ENCODE measurements at regions not wholly inside any gene's neighbourhood (a gene's known extent, or its start where the extent isn't known, plus 50 kb on each side); places are given as distances from the start of the nearest gene placed in this dataset.

DNA sequence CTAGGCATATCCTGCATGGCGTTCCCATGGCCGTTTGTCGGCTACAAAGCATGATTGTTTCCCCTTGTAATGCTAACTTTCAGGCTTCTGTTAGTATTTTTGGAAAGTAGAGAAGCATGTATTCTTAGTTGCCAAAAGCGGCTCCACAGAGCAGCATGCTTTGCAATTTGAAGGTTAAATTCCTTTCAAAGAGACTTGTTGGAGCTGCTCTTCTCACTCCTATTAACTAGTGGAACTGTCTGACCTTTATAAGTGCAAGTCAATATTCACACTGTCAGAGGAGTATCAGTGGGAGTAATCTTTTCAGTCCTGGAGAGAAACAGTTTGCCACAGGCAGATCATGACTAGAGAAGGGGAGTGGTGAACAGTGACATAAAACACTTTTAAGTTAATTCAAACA, 656.1 kb upstream of the NOVA1 start:
- DNase-seq (ENCODE audit: low read depth, low spot score) = no peak
- Histone ChIP-seq H3K9me3 (ENCODE audit: control insufficient read depth, insufficient read depth, low read length) (peaks cover 5% of the 10 kb centered on the region; the same call in 1 of the 2 replicates), H3K27ac (ENCODE audit: low read depth, low read length) (no peak overlapping the region), H3K27me3 (ENCODE audit: control insufficient read depth, insufficient read depth, low read length) (no peaks in the 10 kb centered on the region), H3K4me3 (ENCODE audit: low read depth, low read length) (no peak overlapping the region)
- TF ChIP-seq, protein P1, sequence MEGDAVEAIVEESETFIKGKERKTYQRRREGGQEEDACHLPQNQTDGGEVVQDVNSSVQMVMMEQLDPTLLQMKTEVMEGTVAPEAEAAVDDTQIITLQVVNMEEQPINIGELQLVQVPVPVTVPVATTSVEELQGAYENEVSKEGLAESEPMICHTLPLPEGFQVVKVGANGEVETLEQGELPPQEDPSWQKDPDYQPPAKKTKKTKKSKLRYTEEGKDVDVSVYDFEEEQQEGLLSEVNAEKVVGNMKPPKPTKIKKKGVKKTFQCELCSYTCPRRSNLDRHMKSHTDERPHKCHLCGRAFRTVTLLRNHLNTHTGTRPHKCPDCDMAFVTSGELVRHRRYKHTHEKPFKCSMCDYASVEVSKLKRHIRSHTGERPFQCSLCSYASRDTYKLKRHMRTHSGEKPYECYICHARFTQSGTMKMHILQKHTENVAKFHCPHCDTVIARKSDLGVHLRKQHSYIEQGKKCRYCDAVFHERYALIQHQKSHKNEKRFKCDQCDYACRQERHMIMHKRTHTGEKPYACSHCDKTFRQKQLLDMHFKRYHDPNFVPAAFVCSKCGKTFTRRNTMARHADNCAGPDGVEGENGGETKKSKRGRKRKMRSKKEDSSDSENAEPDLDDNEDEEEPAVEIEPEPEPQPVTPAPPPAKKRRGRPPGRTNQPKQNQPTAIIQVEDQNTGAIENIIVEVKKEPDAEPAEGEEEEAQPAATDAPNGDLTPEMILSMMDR (IDR thresholded peaks at IDR 0.05; ENCODE audit: low read depth, low read length) = no peak
- ChIA-PET POLR2A (no interaction called here), CTCF (no interaction called here)

DNA sequence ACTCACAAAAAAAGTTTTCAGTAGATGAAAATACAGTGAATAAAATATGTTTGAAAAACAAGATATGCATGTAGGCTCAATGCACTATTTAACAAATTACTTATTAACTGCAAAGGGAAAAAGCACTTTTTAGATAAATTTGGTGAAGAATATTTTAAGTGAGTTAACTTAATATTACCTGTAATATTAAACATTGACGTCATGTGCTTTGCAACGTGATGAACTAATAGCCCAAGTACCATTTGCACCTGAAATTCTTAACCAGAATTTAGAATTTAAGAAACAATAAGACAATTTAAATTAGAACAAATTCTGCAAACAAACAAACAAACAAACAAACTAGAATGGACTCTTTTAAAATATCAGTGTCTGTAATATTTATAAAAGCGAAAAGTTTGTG, 659.0 kb upstream of the NOVA1 start:
- POLR2A ChIA-PET = no interaction called here
- TF ChIP-seq, protein P1 (IDR thresholded peaks at IDR 0.05; ENCODE audit: low read depth, low read length) = no peak
- no peak for DNase-seq (ENCODE audit: low read depth, low spot score)
- Histone ChIP-seq H3K27ac (ENCODE audit: low read depth, low read length) (no peak overlapping the region), H3K27me3 (ENCODE audit: control insufficient read depth, insufficient read depth, low read length) (no peaks in the 10 kb centered on the region), H3K9me3 (ENCODE audit: control insufficient read depth, insufficient read depth, low read length) (peaks cover 5% of the 10 kb centered on the region; the same call in 1 of the 2 replicates), H3K4me3 (ENCODE audit: low read depth, low read length) (no peak overlapping the region)
- CTCF ChIA-PET = no interaction called here

DNA sequence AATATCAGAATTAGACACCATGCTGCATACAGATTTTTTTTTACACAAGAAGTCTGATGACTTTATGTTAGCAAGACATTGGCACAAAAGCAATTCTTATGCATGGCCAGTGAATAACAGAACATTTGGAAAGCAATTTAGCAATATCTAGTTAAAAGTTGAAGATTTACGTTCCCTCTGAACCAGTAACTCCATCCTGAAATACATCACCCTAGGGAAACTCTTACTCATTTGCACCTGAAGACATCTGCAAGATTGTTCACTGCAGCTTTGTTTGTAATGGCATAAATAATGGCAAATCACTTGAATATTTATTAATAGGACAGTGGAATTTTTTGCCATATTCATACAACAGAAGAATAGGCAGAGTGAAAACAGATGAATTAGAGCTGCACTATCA, 670.0 kb upstream of the NOVA1 start:
- no peak for DNase-seq (ENCODE audit: low read depth, low spot score)
- Histone ChIP-seq H3K27me3 (ENCODE audit: control insufficient read depth, insufficient read depth, low read length) (no peaks in the 10 kb centered on the region), H3K27ac (ENCODE audit: low read depth, low read length) (no peak overlapping the region), H3K9me3 (ENCODE audit: control insufficient read depth, insufficient read depth, low read length) (no peaks in the 10 kb centered on the region; the same call in none of the 2 replicates), H3K4me3 (ENCODE audit: low read depth, low read length) (no peak overlapping the region)
- ChIA-PET POLR2A (no interaction called here), CTCF (no interaction called here)
- TF ChIP-seq, protein P1 (IDR thresholded peaks at IDR 0.05; ENCODE audit: low read depth, low read length) = no peak

DNA sequence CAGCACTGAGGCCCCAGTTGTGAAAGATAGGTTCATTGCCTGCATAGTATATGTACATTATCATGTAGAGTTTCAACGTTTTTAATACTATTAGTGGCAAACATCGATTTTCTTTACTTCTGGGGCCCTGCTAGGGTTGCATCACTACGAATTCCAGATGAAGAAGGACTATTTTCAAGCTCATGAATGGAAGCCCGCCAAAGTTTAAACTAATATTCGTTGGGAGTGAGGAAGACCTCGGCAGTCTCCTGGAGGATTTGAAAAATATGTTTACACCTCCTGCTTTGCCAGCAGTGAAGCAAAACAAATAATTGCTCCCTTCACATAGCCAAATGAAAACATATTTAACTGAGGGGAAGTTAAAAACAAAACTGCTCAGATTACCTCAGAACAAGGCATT, 672.9 kb upstream of the NOVA1 start:
- CTCF ChIA-PET = no interaction called here
- Histone ChIP-seq H3K27ac (ENCODE audit: low read depth, low read length) (no peak overlapping the region), H3K27me3 (ENCODE audit: control insufficient read depth, insufficient read depth, low read length) (no peaks in the 10 kb centered on the region), H3K9me3 (ENCODE audit: control insufficient read depth, insufficient read depth, low read length) (no peaks in the 10 kb centered on the region; the same call in none of the 2 replicates), H3K4me3 (ENCODE audit: low read depth, low read length) (no peak overlapping the region)
- TF ChIP-seq, protein P1 (IDR thresholded peaks at IDR 0.05; ENCODE audit: low read depth, low read length) = no peak
- DNase-seq (ENCODE audit: low read depth, low spot score) = no peak
- POLR2A ChIA-PET = no interaction called here

DNA sequence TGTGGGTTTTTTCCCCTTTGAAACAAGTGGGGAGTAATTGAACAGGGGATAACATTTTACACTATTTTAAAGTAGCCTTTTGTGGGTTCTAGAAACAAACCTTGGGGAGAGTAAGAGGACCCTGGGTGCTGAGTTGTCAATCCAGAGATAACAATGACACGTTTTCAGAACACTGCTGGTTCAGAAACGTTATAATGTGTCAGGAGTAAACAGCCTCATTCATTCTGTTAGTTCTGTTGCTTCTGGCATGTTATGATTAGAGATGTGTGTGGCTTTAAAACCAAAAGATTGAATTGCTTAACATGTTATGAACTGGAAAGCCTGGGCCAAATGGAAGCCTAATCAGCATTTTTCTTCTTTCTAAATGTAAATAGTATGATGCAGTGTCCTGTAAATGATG, 680.5 kb upstream of the NOVA1 start:
- TF ChIP-seq, protein P1 (IDR thresholded peaks at IDR 0.05; ENCODE audit: low read depth, low read length) = no peak
- Histone ChIP-seq H3K27ac (ENCODE audit: low read depth, low read length) (no peak overlapping the region), H3K9me3 (ENCODE audit: control insufficient read depth, insufficient read depth, low read length) (peaks cover 6% of the 10 kb centered on the region; the same call in 1 of the 2 replicates), H3K27me3 (ENCODE audit: control insufficient read depth, insufficient read depth, low read length) (no peaks in the 10 kb centered on the region), H3K4me3 (ENCODE audit: low read depth, low read length) (no peak overlapping the region)
- DNase-seq (ENCODE audit: low read depth, low spot score) = no peak
- ChIA-PET CTCF (no interaction called here), POLR2A (no interaction called here)
